Esophagus mucosa (tissue), 1 donor: ENCODE measurements at regions not wholly inside any gene's neighbourhood (a gene's known extent, or its start where the extent isn't known, plus 50 kb on each side); places are given as distances from the start of the nearest gene placed in this dataset.
"Not testable (repeated sequence)": the region's sequence is repeated elsewhere in the genome, so short reads cannot be mapped to it uniquely, and the experiment has no call there.

Experiments
- ATAC-seq: fragments of 200-7000 bp; cut with Tn5 transposase; one replicate; pipeline ENCODE4 v1.9.1; 2020
- donor health status: DM: yes; HTN: yes; CAD: no.

DNA sequence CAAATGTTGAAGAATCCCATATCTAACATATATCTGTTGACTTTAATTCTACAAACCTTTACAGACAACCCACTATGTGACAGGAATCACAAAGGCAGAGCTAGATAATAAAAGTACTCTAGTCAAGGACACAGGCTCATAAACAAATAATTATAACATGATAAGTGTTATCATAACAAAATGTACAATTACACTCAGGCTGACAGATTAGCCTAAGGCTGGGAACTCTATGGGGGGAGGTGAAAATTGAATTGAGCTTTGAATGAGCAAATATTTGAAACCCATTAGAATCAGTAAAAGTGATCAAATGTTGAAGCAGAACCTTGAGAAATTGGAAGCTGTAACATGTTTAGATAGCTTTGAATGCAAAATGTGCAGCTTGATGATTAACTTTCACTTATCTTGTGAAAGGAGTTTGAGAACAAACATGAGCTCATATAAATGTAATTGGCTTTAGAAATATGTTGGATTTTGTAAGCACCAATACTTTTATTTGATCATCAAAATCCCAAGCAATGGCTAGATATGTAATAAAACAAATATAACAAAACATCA lies 970.2 kb downstream of the SORCS3 start:
- no peak for ATAC-seq

DNA sequence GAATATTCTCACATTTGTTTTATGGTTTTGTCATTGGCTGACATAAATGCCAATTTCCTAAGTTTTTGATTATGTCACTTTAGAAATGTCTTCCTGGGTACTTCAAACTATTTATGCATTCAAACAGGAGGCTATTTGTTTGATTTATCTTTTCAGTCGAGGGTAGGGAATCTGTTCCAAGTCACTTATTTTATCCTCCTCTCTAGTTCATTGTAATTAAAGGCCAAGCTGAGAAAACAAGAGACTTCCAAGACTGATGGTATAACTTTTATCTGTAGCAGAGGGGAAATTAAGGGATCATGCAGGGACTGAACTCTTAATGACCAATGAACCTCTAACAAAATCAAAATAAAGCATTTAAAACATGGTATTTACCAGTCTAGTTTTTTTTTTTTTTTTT lies 968.4 kb downstream of the SORCS3 start:
- ATAC-seq: no peak

- ATAC-seq: no peak
Observed at GRCh38 chr10:105605918-105606317, 964.8 kb downstream of the SORCS3 start.

DNA sequence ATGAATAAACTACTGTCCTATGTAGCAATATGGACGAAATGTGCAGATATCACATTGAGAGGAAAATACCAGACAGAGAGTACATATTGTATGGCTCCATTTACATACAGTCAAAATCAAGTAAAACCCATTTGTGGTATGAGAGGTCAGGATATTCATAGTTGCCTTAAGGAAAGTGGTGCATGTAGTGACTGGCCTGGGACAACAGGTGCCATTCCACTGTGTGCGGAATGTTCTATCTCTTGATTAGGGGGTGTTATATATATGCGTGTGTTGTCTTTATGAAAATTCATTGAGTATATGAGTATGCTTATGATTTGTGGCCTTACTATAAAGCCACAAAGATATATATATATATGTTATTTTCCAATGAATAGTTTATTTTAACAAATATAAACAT lies 964.0 kb downstream of the SORCS3 start:
- ATAC-seq: no peak

- ATAC-seq: no peak
Observed at GRCh38 chr10:105598207-105598606, 957.1 kb downstream of the SORCS3 start.

- ATAC-seq: no peak
Observed at GRCh38 chr10:105597312-105597711, 956.2 kb downstream of the SORCS3 start.

DNA sequence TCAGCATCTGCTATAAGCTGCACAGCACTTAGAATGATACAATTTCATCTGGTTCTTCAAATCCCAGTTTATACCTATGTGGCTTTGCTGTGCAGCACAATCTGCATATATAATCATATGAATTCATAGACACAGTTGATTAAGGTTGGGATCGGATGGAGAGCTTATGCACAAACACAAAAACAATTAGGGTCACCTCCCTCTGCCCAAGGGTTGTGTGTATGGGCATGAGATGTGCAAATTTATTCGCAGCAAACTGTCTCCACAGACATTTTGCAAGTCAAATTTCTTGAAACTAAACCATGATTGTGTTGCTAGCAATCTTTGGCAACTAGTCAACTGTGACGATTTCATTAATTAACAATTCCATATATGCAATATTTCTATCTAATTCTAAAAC lies 955.7 kb downstream of the SORCS3 start:
- ATAC-seq: no peak

GRCh38 chr10:105594296-105594695 lies 953.2 kb downstream of the SORCS3 start:
- no peak for ATAC-seq

DNA sequence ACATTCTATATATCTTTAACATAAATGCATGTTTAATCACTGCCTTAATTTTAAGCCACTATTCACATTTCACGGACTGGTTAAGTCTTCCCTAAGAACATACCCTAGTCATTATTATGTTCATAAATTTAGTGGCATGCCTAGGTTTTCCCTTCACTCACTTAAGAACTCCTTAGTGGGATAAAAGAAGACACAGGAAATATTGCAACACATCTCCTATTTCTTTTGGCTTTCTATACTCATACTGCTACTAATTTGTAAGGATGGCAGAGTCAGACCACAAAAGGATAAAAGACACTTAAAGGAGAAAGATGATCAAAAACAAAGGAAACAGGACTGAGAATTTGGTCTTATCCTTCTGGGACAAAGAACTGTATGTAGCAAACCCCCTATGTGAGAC lies 951.4 kb downstream of the SORCS3 start:
- ATAC-seq: no peak

GRCh38 chr10:105586451-105587098 lies 945.5 kb downstream of the SORCS3 start:
- ATAC-seq: no peak

DNA sequence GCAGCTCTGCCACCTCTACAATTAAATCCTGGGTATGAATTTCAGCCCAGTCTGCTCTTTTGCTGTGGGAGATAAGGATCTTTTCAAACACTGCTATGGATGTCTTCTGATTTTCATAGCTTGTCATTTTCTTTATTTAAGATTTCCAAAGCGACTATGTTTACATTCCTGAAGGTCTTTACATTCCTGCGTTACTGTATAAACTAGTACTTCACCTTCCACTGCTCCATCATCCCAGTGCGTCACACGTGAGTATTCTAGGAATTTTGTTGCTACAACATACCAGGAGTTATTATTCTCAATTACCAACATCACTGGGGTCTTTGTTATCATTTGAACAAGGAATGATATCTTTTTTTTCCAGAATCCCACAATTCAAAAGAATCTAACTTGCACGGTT lies 944.7 kb downstream of the SORCS3 start:
- no peak for ATAC-seq

DNA sequence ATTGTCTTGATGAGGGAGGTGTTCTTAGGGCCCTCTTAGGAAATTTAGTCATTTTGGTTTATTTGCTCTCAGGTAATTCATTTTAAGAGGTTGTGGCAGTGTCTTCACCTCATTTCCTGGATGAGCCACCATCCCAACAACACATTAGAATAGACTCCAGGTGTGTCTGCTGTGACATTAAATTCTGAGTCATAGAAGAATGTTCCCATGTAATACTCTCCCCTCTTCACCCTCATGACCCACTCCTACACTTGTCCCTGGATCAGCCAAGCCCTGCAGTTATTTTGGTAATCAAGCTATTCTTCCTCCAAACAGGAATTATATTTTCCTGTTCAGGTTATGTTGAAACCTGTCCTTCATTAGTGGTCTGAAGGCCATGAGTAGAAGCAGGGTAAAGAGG lies 944.1 kb downstream of the SORCS3 start:
- ATAC-seq: no peak

DNA sequence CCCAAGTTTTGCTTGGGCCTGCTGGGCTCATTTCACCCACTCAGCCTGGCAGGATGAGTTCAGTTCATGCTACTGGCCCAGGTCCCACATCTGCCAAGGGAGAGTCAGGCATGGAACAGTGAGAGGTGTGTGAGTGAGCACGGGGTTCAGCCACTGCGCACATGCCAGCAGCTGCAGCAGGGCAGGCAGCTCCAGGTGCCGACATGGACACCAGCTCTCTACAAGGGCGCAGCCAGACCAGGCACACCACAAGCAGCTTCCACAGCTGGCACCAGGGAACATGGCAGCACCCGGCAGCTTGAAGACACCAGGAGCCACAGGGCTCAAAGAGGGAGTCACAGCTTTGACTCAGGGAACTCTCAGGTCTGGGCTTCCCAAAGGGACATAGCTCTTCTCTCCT lies 938.0 kb downstream of the SORCS3 start:
- no peak for ATAC-seq

DNA sequence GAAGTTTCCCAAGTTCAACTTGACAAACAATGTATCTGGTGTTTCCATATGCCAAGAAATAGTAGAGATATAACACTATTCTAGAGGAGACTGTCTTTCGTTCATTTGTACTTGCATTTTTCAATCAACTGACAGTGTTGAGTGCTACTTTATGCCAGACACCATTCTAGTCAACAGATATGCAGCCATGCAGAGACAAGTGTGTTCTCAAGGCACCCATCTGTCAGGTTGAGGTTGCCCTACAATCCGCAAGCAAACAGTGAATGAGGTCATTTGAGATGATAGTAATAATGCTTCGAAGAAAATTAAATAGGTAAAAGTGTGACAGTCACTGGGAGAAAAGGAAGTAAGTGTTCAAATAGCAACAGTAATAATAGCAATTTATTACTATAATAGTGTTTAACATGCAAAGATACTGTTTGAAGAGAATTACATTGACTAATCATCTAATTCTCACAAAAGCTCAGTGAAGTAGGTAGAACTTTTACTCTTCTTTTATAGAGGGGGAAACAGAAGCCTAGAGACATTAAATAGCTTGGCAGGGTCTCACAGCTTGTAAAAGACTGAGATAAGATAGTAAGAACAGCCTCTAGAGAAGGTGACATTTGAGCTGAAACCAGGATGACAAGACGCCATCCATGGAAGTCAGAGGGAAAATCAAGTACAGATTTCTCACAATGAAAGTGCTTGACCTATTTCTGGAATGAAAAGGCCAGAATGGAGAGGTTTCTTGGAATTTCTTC lies 936.9 kb downstream of the SORCS3 start:
- ATAC-seq: no peak

DNA sequence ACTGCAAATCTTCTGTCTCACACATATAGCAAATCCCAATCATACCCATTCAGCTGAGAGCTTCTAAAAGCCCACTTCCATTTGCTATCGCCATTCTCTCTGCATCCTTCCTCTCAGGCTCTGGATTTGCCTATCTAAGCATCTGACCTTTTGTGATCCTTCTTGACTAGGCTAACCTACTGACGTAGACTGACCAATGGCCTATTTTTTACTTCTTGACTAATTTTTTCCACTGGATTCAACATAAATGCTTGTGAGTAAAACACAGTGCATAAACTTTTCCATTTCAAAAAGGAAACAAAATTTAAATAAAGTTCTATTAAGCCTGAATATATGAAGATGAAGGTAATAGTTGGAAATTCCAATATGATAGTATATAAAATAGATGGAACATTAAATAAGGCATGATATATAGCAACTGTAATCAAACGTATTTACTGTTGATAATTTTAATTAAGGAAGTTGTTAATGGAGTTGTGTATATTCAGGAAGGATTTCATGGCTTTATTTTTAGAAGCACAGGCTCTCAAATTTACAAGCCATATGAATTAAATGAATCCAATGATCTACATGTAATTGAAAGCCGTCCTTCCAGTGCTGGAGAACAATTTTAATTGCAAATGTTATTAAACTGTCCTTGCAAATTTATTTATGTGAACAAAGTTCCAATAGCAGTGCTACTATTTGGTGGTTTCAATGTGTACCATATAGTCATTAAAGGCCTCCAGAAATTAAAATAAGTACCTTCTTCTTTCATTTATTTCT lies 918.4 kb downstream of the SORCS3 start:
- ATAC-seq: no peak

- ATAC-seq: not testable (repeated sequence)
Observed at GRCh38 chr10:105550453-105550852, 909.4 kb downstream of the SORCS3 start.

GRCh38 chr10:105549731-105550130 lies 908.6 kb downstream of the SORCS3 start:
- ATAC-seq: no peak

DNA sequence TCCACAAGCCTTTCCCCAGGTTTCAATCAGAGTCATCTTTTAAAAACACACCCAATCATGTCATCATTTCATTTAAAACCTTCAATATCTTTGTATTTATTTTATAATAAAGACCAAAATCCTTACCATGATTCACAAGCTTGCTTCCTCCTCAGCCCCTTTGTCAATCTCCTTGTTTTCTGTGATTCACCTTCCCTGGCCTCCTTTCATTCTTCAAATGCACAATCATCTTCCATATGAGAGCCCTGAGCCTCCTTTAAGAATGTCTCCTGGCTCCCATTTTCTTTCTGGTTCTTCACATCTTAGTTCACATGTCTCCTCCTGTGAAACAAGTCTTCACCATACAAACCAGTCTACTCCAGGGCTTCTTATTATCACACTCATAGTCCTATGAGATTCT lies 904.0 kb downstream of the SORCS3 start:
- no peak for ATAC-seq

DNA sequence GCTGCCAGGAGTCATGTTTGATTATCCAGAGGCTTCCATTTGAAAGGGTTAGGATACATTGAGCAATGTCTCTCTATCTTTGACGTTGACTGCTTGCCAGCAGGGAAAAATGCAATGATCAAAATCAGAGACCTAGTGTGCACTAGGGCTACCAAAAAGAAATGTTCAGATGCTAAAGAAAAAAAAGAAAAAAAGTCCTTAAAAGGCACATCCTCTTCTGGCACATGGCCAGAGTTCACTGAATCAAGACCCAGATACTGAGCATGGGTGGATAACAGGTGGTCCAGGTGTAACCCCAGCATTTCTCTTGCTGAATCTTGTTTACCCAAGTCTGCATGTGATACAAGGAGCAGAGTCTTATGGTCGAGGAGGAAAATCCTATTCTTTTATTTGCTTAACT lies 899.3 kb downstream of the SORCS3 start:
- ATAC-seq: no peak

- no peak for ATAC-seq
Observed at GRCh38 chr10:105538874-105539273, 897.8 kb downstream of the SORCS3 start.

- ATAC-seq: no peak
Observed at GRCh38 chr10:105535478-105535877, 894.4 kb downstream of the SORCS3 start.

- ATAC-seq: no peak
Observed at GRCh38 chr10:105534086-105534485, 893.0 kb downstream of the SORCS3 start.

DNA sequence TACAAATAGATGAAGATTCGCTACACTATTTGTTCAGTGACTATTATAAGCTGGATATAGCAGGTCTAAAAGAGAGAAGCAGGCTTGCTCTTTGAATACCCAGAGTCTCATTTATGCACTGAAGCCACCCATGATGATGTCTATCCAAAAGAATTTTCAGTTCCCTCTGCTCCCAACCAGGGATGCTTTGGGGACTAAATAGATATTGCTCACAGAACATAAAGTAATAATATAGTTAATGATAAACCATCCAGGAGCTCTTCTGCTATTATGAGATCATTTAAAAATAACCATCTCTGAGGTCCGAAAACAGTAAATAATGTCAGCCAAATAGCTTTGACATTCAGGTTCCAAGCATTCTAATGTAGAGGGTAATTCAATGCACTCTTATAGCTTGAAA lies 875.4 kb downstream of the SORCS3 start:
- no peak for ATAC-seq

- ATAC-seq: no peak
Observed at GRCh38 chr10:105514106-105514505, 873.0 kb downstream of the SORCS3 start.
